ENCODE measurements at regions not wholly inside any gene's neighbourhood (a gene's known extent, or its start where the extent isn't known, plus 50 kb on each side); places are given as distances from the start of the nearest gene placed in this dataset.

- TF ChIP-seq CTCF (IDR thresholded peaks at IDR 0.05) (no peak), EZH2phosphoT487 (IDR thresholded peaks at IDR 0.05) (no peak)
Measured at GRCh38 chr15:70194266-70194665, 96.5 kb upstream of the TLE3 start.
